ENCODE measurements at regions not wholly inside any gene's neighbourhood (a gene's known extent, or its start where the extent isn't known, plus 50 kb on each side); places are given as distances from the start of the nearest gene placed in this dataset.

- no peak for TF ChIP-seq CTCF (conservative IDR thresholded peaks at IDR 0.05; ENCODE audit: low read length)
- TF ChIP-seq EZH2phosphoT487 (IDR thresholded peaks at IDR 0.05; ENCODE audit: borderline replicate concordance, low read depth, low read length), result no peak
Measured at GRCh38 chr5:120362426-120362825, 101.7 kb upstream of the PRR16 start.

Data from OCI-LY7 (cell line).